ENCODE measurements at regions not wholly inside any gene's neighbourhood (a gene's known extent, or its start where the extent isn't known, plus 50 kb on each side); places are given as distances from the start of the nearest gene placed in this dataset.

- intact Hi-C loops (cut with micrococcal nuclease; ENCODE audit: unreplicated experiment): no loop called here
These were observed 144.0 kb upstream of the CIBAR2 start for GRCh38 chr16:85256190-85256739.

GRCh38 chr16:85257483-85257882 is 145.2 kb upstream of the CIBAR2 start:
- Histone ChIP-seq H2AFZ (no peak overlapping the region), H3K9me3 (ENCODE audit: insufficient read depth, low read depth) (no peaks in the 10 kb centered on the region), H3K4me2 (no peak overlapping the region), H3K36me3 (ENCODE audit: low read depth) (no peaks in the 10 kb centered on the region), H3K9me2 (ENCODE audit: insufficient read depth) (no peaks in the 10 kb centered on the region), H3F3A (ENCODE audit: insufficient read depth, low read depth) (no peaks in the 10 kb centered on the region), H3K27ac (no peak overlapping the region), H4K20me1 (ENCODE audit: insufficient read depth) (no peaks in the 10 kb centered on the region; the same call in none of the 2 replicates), H3K79me2 (ENCODE audit: low read depth) (no peaks in the 10 kb centered on the region), H3K4me3 (no peak overlapping the region), H3K27me3 (ENCODE audit: insufficient read depth, low read depth) (no peaks in the 10 kb centered on the region), H3K4me1 (replicated peaks; ENCODE audit: insufficient read depth) (no peaks in the 10 kb centered on the region)
- POLR2A ChIA-PET (ENCODE audit: unreplicated experiment): no interaction called here
- no TSS peak for BruUV-seq (replicated peaks)
- intact Hi-C loops (cut with micrococcal nuclease; ENCODE audit: unreplicated experiment): no loop called here
- DNase-seq: no peak
- no peak for TF ChIP-seq EZH2 (IDR thresholded peaks at IDR 0.05; ENCODE audit: low read depth)
- no peak for TF ChIP-seq CTCF (conservative IDR thresholded peaks at IDR 0.05)
- CTCF ChIA-PET: interaction anchor here (0.6 kb wide), 1 partner anchor 1638 kb away, joined by 11 read pairs; no protein-coding TSS in a partner anchor

More at GRCh38 chr16:85256190-85256739, 144.0 kb upstream of the CIBAR2 start:
- Histone ChIP-seq H3K4me2 (no peak overlapping the region), H3K4me3 (no peak overlapping the region), H3K27me3 (ENCODE audit: insufficient read depth, low read depth) (no peaks in the 10 kb centered on the region), H3K27ac (no peak overlapping the region), H3F3A (ENCODE audit: insufficient read depth, low read depth) (no peaks in the 10 kb centered on the region), H3K79me2 (ENCODE audit: low read depth) (no peaks in the 10 kb centered on the region), H3K4me1 (replicated peaks; ENCODE audit: insufficient read depth) (no peaks in the 10 kb centered on the region), H4K20me1 (ENCODE audit: insufficient read depth) (no peaks in the 10 kb centered on the region; the same call in none of the 2 replicates), H2AFZ (no peak overlapping the region), H3K36me3 (ENCODE audit: low read depth) (no peaks in the 10 kb centered on the region), H3K9me2 (ENCODE audit: insufficient read depth) (no peaks in the 10 kb centered on the region), H3K9me3 (ENCODE audit: insufficient read depth, low read depth) (no peaks in the 10 kb centered on the region)
- POLR2A ChIA-PET (ENCODE audit: unreplicated experiment): no interaction called here
- CTCF ChIA-PET: no interaction called here
- no peak for TF ChIP-seq EZH2 (IDR thresholded peaks at IDR 0.05; ENCODE audit: low read depth)
- no peak for TF ChIP-seq CTCF (conservative IDR thresholded peaks at IDR 0.05)
- no TSS peak for BruUV-seq (replicated peaks)
- DNase-seq: no peak

- no peaks in the 10 kb centered on the region for H3K79me2 ChIP-seq (ENCODE audit: low read depth)
- H3K9me2 ChIP-seq (ENCODE audit: insufficient read depth): no peaks in the 10 kb centered on the region
- no peak for DNase-seq
- TF ChIP-seq EZH2 (IDR thresholded peaks at IDR 0.05; ENCODE audit: low read depth) (no peak), CTCF (conservative IDR thresholded peaks at IDR 0.05) (no peak)
- no peak overlapping the region for H3K4me2 ChIP-seq
- no TSS peak for BruUV-seq (replicated peaks)
- intact Hi-C loops (cut with micrococcal nuclease; ENCODE audit: unreplicated experiment): no loop called here
- no peaks in the 10 kb centered on the region for H3K27me3 ChIP-seq (ENCODE audit: insufficient read depth, low read depth)
- H3K36me3 ChIP-seq (ENCODE audit: low read depth): no peaks in the 10 kb centered on the region
- no peaks in the 10 kb centered on the region for H3K4me1 ChIP-seq (replicated peaks; ENCODE audit: insufficient read depth)
- H3K27ac ChIP-seq: no peak overlapping the region
- POLR2A ChIA-PET (ENCODE audit: unreplicated experiment): no interaction called here
- CTCF ChIA-PET: interaction anchor here (0.6 kb wide), 1 partner anchor 1637 kb away, joined by 11 read pairs; no protein-coding TSS in a partner anchor
- no peak overlapping the region for H3K4me3 ChIP-seq
- no peaks in the 10 kb centered on the region for H3F3A ChIP-seq (ENCODE audit: insufficient read depth, low read depth)
- peaks cover 1% of the 10 kb centered on the region for H4K20me1 ChIP-seq (ENCODE audit: insufficient read depth)
- no peak overlapping the region for H2AFZ ChIP-seq
- H3K9me3 ChIP-seq (ENCODE audit: insufficient read depth, low read depth): no peaks in the 10 kb centered on the region
These were observed 145.9 kb upstream of the CIBAR2 start for GRCh38 chr16:85258166-85258565.

All from PC-9 (cell line).